ENCODE measurements at regions not wholly inside any gene's neighbourhood (a gene's known extent, or its start where the extent isn't known, plus 50 kb on each side); places are given as distances from the start of the nearest gene placed in this dataset.

GRCh38 chrX:74234818-74235217, 69.2 kb upstream of the ZCCHC13 start:
- H3K9ac ChIP-seq = no peak overlapping the region
- no peak overlapping the region for H3K4me2 ChIP-seq
- H3K27me3 ChIP-seq = peaks cover 35 to 85% (median 58%) of the 10 kb centered on the region in 11 experiments
- no peaks in the 10 kb centered on the region for H3K4me1 ChIP-seq
- H3K27ac ChIP-seq = no peak overlapping the region
- no peak overlapping the region for H3K4me3 ChIP-seq
- H4K20me1 ChIP-seq = peaks cover 0 to 31% (median 0%) of the 10 kb centered on the region in 11 experiments; a peak in 6 of 22 replicates
- TF ChIP-seq Cebpa-rat (IDR thresholded peaks at IDR 0.05) = no peak
- H3K9me3 ChIP-seq (replicated peaks in 1 of 11) = no peaks in the 10 kb centered on the region
- peaks cover 7 to 27% (median 17%) of the 10 kb centered on the region in 11 experiments; a peak in 17 of 22 replicates for H3K36me3 ChIP-seq

GRCh38 chrX:74232859-74233258, 71.1 kb upstream of the ZCCHC13 start:
- H3K4me1 ChIP-seq = no peaks in the 10 kb centered on the region
- peaks cover 3 to 21% (median 14%) of the 10 kb centered on the region in 11 experiments; a peak in 20 of 22 replicates for H3K36me3 ChIP-seq
- no peak overlapping the region for H3K4me3 ChIP-seq
- peaks cover 0 to 35% (median 0%) of the 10 kb centered on the region in 11 experiments; a peak in 4 of 22 replicates for H4K20me1 ChIP-seq
- H3K4me2 ChIP-seq = no peak overlapping the region
- H3K27ac ChIP-seq = no peak overlapping the region
- H3K27me3 ChIP-seq = peaks cover 19 to 85% (median 43%) of the 10 kb centered on the region in 11 experiments; a peak in 21 of 22 replicates
- H3K9ac ChIP-seq = no peak overlapping the region
- TF ChIP-seq Cebpa-rat (IDR thresholded peaks at IDR 0.05) = no peak
- H3K9me3 ChIP-seq (replicated peaks in 1 of 11) = peaks cover 0 to 14% (median 6%) of the 10 kb centered on the region in 11 experiments; a peak in 12 of 22 replicates

GRCh38 chrX:74231625-74232024, 72.4 kb upstream of the ZCCHC13 start:
- H3K9ac ChIP-seq = no peak overlapping the region
- H3K27ac ChIP-seq = no peak overlapping the region
- peaks cover 10 to 32% (median 20%) of the 10 kb centered on the region in 11 experiments; a peak in 21 of 22 replicates for H3K36me3 ChIP-seq
- H3K27me3 ChIP-seq = peaks cover 12 to 85% (median 36%) of the 10 kb centered on the region in 11 experiments; a peak in 21 of 22 replicates
- H4K20me1 ChIP-seq = peaks cover 0 to 35% (median 0%) of the 10 kb centered on the region in 11 experiments; a peak in 3 of 22 replicates
- H3K9me3 ChIP-seq (replicated peaks in 1 of 11) = peaks cover 1 to 26% (median 16%) of the 10 kb centered on the region in 11 experiments; a peak in 21 of 22 replicates
- no peak overlapping the region for H3K4me3 ChIP-seq
- no peak overlapping the region for H3K4me2 ChIP-seq
- TF ChIP-seq Cebpa-rat (IDR thresholded peaks at IDR 0.05) = no peak
- H3K4me1 ChIP-seq = no peaks in the 10 kb centered on the region

GRCh38 chrX:74230094-74230493, 73.9 kb upstream of the ZCCHC13 start:
- no peak for TF ChIP-seq Cebpa-rat (IDR thresholded peaks at IDR 0.05)
- no peak overlapping the region for H3K27ac ChIP-seq
- no peak overlapping the region for H3K4me3 ChIP-seq
- H4K20me1 ChIP-seq = peaks cover 0 to 35% (median 0%) of the 10 kb centered on the region in 11 experiments; a peak in 3 of 22 replicates
- H3K4me2 ChIP-seq = no peak overlapping the region
- H3K36me3 ChIP-seq = peaks cover 26 to 48% (median 31%) of the 10 kb centered on the region in 11 experiments
- H3K27me3 ChIP-seq = peaks cover 0 to 83% (median 27%) of the 10 kb centered on the region in 11 experiments; a peak in 19 of 22 replicates
- H3K9me3 ChIP-seq (replicated peaks in 1 of 11) = peaks cover 14 to 41% (median 32%) of the 10 kb centered on the region in 11 experiments
- H3K9ac ChIP-seq = no peak overlapping the region
- no peaks in the 10 kb centered on the region for H3K4me1 ChIP-seq

- Histone ChIP-seq H3K36me3 (peaks cover 33 to 85% (median 51%) of the 10 kb centered on the region in 11 experiments), H3K4me3 (no peak overlapping the region), H4K20me1 (peaks cover 0 to 25% (median 0%) of the 10 kb centered on the region in 11 experiments; a peak in 5 of 22 replicates), H3K4me1 (no peaks in the 10 kb centered on the region), H3K9me3 (replicated peaks in 1 of 11) (peaks cover 21 to 52% (median 41%) of the 10 kb centered on the region in 11 experiments), H3K27me3 (peaks cover 25 to 94% (median 52%) of the 10 kb centered on the region in 11 experiments), H3K27ac (no peak overlapping the region), H3K9ac (no peak overlapping the region), H3K4me2 (no peak overlapping the region)
- TF ChIP-seq Cebpa-rat (IDR thresholded peaks at IDR 0.05) = no peak
Observed at GRCh38 chrX:74225111-74225510, 78.9 kb upstream of the ZCCHC13 start.

GRCh38 chrX:74220277-74220676, 83.7 kb upstream of the ZCCHC13 start:
- no peak overlapping the region for H3K4me3 ChIP-seq
- H3K9ac ChIP-seq = no peak overlapping the region
- no peak overlapping the region for H3K4me2 ChIP-seq
- TF ChIP-seq Cebpa-rat (IDR thresholded peaks at IDR 0.05) = no peak
- H3K36me3 ChIP-seq = peaks cover 30 to 97% (median 53%) of the 10 kb centered on the region in 11 experiments
- peaks cover 6 to 17% (median 11%) of the 10 kb centered on the region in 11 experiments for H3K9me3 ChIP-seq (replicated peaks in 1 of 11)
- no peaks in the 10 kb centered on the region for H3K4me1 ChIP-seq
- H3K27ac ChIP-seq = no peak overlapping the region
- H4K20me1 ChIP-seq = peaks cover 0 to 28% (median 0%) of the 10 kb centered on the region in 11 experiments; a peak in 6 of 22 replicates
- peaks cover 51 to 96% (median 80%) of the 10 kb centered on the region in 11 experiments for H3K27me3 ChIP-seq

- TF ChIP-seq Cebpa-rat (IDR thresholded peaks at IDR 0.05) = no peak
- peaks cover 0 to 28% (median 0%) of the 10 kb centered on the region in 11 experiments; a peak in 6 of 22 replicates for H4K20me1 ChIP-seq
- no peak overlapping the region for H3K27ac ChIP-seq
- no peak overlapping the region for H3K9ac ChIP-seq
- H3K4me2 ChIP-seq = no peak overlapping the region
- H3K27me3 ChIP-seq = peaks cover 60 to 98% (median 91%) of the 10 kb centered on the region in 11 experiments
- H3K4me1 ChIP-seq = no peaks in the 10 kb centered on the region
- H3K9me3 ChIP-seq (replicated peaks in 1 of 11) = peaks cover 0 to 7% (median 2%) of the 10 kb centered on the region in 11 experiments; a peak in 6 of 22 replicates
- H3K36me3 ChIP-seq = peaks cover 28 to 97% (median 54%) of the 10 kb centered on the region in 11 experiments; a peak in 21 of 22 replicates
- no peak overlapping the region for H3K4me3 ChIP-seq
Observed at GRCh38 chrX:74218895-74219294, 85.1 kb upstream of the ZCCHC13 start.

- Histone ChIP-seq H3K4me3 (no peak overlapping the region), H3K4me1 (no peaks in the 10 kb centered on the region), H3K27me3 (peaks cover 50 to 96% (median 78%) of the 10 kb centered on the region in 11 experiments), H4K20me1 (peaks cover 0 to 28% (median 0%) of the 10 kb centered on the region in 11 experiments; a peak in 7 of 22 replicates), H3K9me3 (replicated peaks in 1 of 11) (peaks cover 0 to 10% (median 0%) of the 10 kb centered on the region in 11 experiments; a peak in 7 of 22 replicates), H3K27ac (no peak overlapping the region), H3K4me2 (no peak overlapping the region), H3K36me3 (peaks cover 28 to 95% (median 50%) of the 10 kb centered on the region in 11 experiments; a peak in 21 of 22 replicates), H3K9ac (no peak overlapping the region)
- no peak for TF ChIP-seq Cebpa-rat (IDR thresholded peaks at IDR 0.05)
Observed at GRCh38 chrX:74216421-74216820, 87.6 kb upstream of the ZCCHC13 start.

GRCh38 chrX:74211911-74212310, 92.1 kb upstream of the ZCCHC13 start:
- Histone ChIP-seq H4K20me1 (peaks cover 0 to 7% (median 0%) of the 10 kb centered on the region in 11 experiments; a peak in 5 of 22 replicates), H3K36me3 (peaks cover 17 to 84% (median 43%) of the 10 kb centered on the region in 11 experiments; a peak in 20 of 22 replicates), H3K4me3 (no peak overlapping the region), H3K27ac (no peak overlapping the region), H3K4me1 (no peaks in the 10 kb centered on the region), H3K9me3 (replicated peaks in 1 of 11) (peaks cover 0 to 10% (median 0%) of the 10 kb centered on the region in 11 experiments; a peak in 7 of 22 replicates), H3K27me3 (peaks cover 30 to 80% (median 64%) of the 10 kb centered on the region in 11 experiments), H3K4me2 (no peak overlapping the region), H3K9ac (no peak overlapping the region)
- no peak for TF ChIP-seq Cebpa-rat (IDR thresholded peaks at IDR 0.05)

Data from BLaER1 treated with 17β-estradiol and CSF1 and Interleukin-3, amounts not matched to agents 10 nM and 100 nM (cell line).